HG03378 (cell line): ENCODE measurements at regions not wholly inside any gene's neighbourhood (a gene's known extent, or its start where the extent isn't known, plus 50 kb on each side); places are given as distances from the start of the nearest gene placed in this dataset.

ENCODE experiments used
- ATAC-seq: cut with Tn5 transposase; IDR thresholded peaks from one replicate; pipeline ENCODE4 v1.9.1; 2021; ENCODE audit warnings: mild to moderate bottlenecking, moderate library complexity; ENCODE audit not compliant: unreplicated experiment

DNA sequence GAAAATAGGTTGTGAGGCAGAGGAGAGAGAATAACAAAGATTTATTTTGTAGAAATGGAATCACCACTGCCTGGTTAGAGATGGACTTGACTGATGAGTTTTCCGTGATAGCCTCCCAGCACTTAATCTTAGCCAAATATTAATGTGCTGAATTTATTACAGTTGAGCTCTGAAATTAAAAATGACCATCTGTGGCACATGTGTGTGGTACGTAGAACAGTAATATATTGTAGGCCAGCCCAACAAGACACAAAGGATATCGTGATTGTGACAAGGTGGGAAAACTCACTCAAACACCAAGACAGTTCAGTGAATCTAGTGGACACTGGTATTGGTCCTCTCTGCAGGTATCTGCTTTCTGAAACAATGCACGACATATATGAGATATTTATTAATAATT lies 119.4 kb downstream of the HAO1 start:
- ATAC-seq = no peak

DNA sequence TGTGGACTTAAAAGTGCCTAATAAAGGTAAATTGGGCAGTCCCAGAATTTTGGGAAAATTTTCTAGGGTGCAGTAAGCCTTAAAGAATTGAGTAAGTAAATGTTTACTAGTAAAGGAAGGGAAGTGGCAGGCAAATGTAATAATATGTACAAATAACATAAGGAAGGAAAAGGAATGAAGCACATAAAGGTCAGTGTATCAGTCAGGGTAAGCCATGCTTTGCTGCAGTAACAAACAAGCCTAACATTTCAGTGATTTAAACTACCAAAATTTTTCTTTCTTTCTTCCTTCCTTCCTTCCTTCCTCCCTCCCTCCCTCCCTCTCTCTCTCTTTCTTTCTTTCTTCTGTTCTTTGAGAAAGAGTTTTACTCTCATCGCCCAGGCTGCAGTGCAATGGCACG lies 117.5 kb downstream of the HAO1 start:
- ATAC-seq = no peak

DNA sequence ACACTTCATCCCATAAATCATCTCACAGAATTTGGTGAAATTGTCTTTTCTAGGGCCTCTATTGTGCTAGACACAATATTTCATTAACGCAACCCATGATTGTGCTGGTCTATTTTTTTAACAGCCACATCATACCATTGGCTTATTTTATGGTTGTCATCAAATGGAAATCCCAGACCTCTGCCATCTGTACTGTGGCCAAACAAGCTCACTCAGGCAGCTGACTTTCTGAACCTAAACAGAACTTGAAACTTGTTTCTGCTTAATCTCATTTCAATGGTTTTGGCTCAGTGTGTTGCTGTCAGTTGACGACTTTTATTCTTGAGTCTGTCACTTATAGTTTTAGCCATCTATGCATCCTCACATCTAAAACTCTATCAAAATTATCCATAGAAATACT lies 111.8 kb downstream of the HAO1 start:
- no peak for ATAC-seq

DNA sequence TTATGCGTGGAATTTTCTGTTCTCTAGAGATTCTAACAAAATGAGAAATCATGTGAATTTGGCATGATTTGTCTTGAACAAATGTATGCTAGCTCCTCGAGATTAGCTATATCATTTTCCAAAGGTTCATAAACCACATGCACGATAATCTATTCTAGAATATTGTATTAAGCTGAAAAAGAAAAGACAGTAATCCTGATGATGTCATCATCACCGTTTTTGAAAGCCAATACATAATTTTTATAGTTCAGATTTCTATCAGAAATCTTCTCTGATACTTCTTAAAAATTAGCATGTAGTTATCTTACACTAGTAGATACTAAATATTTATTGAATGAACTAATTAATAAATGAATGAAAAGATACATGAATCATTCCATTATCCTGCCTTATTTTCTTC lies 111.2 kb downstream of the HAO1 start:
- ATAC-seq = no peak

DNA sequence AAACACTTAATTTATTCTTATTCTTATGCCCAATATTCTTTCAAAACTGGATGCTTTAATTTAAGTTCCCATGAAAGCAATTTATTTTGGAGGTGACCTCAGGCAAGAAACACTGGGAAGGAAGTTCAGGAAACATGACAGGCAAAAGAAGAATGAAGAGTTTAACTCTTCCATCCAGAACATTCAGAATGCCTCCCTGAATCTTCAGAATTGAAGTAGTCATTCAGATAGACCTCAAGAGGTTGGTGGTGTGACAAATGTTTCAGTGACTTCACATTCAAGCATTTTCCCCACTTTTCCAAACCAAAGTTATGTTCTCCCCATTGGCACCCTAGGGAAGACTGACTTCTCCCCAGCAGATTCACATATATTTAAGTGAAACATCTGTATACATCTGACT lies 110.5 kb downstream of the HAO1 start:
- ATAC-seq = no peak
